NCI-H128 (cell line): ENCODE measurements at regions not wholly inside any gene's neighbourhood (a gene's known extent, or its start where the extent isn't known, plus 50 kb on each side); places are given as distances from the start of the nearest gene placed in this dataset.

ENCODE experiments used
- DNase-seq: peaks from one replicate; lab custom pipeline; 2025; ENCODE audit not compliant: unreplicated experiment; lab: John Stamatoyannopoulos, UW

- DNase-seq: no peak
Measured at GRCh38 chr12:107339932-107340331, 246.6 kb upstream of the CRY1 start.

GRCh38 chr12:107340898-107341297 lies 247.5 kb upstream of the CRY1 start:
- no peak for DNase-seq

- DNase-seq: no peak
Measured at GRCh38 chr12:107344035-107344808, 250.9 kb upstream of the CRY1 start.

GRCh38 chr12:107347261-107347660 lies 253.9 kb upstream of the CRY1 start:
- DNase-seq: no peak

- no peak for DNase-seq
Measured at GRCh38 chr12:107349008-107349747, 255.8 kb upstream of the CRY1 start.

- DNase-seq: no peak
Measured at GRCh38 chr12:107349839-107350238, 256.5 kb upstream of the CRY1 start.

GRCh38 chr12:107351109-107351508 lies 257.8 kb upstream of the CRY1 start:
- no peak for DNase-seq

GRCh38 chr12:107351713-107352112 lies 258.4 kb upstream of the CRY1 start:
- DNase-seq: no peak

GRCh38 chr12:107352347-107353081 lies 259.2 kb upstream of the CRY1 start:
- no peak for DNase-seq

- DNase-seq: no peak
Measured at GRCh38 chr12:107353312-107353711, 260.0 kb upstream of the CRY1 start.

- no peak for DNase-seq
Measured at GRCh38 chr12:107355004-107355565, 261.7 kb upstream of the CRY1 start.

GRCh38 chr12:107355612-107356011 lies 262.3 kb upstream of the CRY1 start:
- no peak for DNase-seq

GRCh38 chr12:107356266-107356936 lies 263.1 kb upstream of the CRY1 start:
- no peak for DNase-seq

- DNase-seq: no peak
Measured at GRCh38 chr12:107356937-107357295, 263.6 kb upstream of the CRY1 start.

- no peak for DNase-seq
Measured at GRCh38 chr12:107359382-107359781, 266.0 kb upstream of the CRY1 start.

GRCh38 chr12:107360033-107360432 lies 266.7 kb upstream of the CRY1 start:
- no peak for DNase-seq

- no peak for DNase-seq
Measured at GRCh38 chr12:107360482-107360881, 267.1 kb upstream of the CRY1 start.

GRCh38 chr12:107361970-107362369 lies 268.6 kb upstream of the CRY1 start:
- DNase-seq: no peak

GRCh38 chr12:107362960-107363359 lies 269.6 kb upstream of the CRY1 start:
- DNase-seq: no peak

GRCh38 chr12:107364875-107365518 lies 271.6 kb upstream of the CRY1 start:
- DNase-seq: no peak

- no peak for DNase-seq
Measured at GRCh38 chr12:107365703-107366102, 272.4 kb upstream of the CRY1 start.
